ENCODE measurements at regions not wholly inside any gene's neighbourhood (a gene's known extent, or its start where the extent isn't known, plus 50 kb on each side); places are given as distances from the start of the nearest gene placed in this dataset.
A peak's percentile ranks its signal among the peaks of the same experiment; 100 is the strongest.

DNA sequence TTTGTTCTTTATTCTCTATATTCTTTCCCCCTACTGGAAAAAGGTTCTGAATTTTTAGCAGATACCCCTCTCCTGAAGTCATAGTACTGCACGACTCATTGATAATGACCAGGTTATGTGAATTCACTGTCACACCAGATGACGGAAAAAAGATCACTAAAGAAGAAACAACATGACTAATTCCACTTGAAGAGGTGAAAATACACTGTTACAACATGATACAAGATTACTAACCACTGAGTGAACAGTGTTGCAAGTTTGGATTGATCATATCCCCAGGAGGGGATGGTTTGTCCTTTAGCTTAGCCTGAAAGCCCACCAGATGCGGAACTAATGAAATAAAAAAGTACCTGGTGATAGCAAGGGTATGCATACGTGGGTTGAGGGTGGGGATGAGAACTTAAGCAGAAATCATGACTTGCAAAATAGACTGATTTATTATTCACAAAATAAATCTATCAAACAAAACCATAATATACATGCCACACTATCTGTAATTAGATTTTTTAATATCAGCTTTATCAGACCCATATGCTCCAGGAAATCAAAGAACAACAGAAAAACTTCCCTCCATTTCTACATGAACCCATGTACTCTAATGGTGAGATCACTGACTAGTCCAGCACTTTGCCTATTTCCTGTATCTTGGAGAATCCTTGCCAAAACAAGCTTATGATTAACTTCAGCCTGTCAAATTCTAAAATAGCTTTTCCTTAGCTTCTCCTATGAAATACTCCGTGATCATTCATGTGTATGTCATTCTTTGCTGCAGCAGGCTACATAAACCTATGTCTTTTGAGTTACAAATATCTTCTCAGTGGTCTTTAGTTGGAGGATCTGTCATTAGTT lies 257.4 kb upstream of the AGA start:
- DNase-seq: no peak

DNA sequence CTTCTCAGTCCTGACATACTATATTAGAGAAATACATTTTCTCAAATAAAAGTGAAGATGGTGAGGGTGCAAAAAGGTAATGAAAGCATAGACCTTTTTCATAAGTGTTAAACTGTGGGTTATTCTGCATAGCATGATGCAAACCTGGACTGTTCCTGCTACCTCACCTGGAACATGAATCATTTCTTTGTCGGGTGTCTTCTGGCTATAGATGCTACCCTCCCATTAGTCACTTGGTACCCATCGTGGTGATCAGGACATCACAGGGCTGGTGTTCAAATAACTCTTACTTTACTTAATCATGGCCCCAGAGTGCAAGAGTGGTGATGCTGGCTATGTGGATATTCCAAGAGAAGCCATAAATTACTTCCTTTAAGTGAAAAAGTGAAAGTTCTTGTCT lies 264.7 kb upstream of the AGA start:
- no peak for DNase-seq

DNA sequence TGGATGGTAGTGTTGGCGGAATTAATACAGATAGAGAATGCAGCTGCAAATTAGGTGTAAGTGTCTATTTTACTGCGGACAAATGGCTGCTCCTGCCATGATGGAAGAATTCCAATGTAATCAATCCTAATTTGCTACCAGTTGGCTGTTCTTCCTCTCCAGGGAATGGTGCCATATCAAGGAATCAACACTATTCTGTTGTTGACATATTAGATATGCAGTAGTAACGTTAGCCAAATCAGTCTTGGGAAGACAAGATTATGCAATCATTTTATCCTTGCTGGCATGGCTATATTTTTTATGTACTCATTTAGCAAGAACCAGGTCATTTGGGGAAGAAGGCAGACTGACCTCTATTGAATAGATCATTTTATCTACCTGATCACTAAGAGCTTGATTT lies 271.2 kb upstream of the AGA start:
- no peak for DNase-seq

DNA sequence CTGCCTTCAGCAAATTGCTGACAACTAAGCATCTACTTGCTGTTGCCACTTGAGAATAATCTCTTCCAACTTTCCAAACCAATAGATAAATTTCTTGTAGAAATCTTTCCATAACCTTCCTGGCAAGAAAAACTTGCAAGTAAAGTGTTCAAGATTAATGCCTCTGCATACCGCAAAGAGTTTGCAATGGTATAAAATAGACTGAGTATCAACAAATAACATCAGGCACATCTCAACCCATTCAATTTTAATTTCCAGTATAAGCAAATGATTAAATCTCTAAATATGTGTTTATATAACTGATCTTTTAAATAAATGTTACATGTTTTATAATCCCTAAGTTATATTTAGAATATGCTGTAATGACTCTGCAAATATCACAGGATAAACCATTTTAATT lies 275.2 kb upstream of the AGA start:
- DNase-seq: no peak

DNA sequence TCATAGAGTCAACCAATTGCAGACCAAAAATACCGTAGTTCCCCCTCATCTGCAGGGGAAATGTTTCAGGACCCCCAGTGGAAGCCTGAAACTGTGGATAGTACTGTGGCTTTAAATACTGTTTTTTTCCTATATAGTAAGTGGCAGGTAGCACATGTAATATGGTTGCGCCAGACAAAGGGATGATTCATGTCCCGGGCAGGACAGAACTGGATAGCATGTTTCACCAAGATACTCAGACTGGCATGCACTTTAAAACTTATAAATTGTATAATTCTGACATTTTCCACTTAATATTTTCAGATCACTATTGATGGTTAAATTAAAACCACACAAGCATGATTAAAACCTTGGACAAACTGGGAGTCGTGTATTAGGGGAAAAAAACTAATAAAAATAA lies 276.3 kb upstream of the AGA start:
- no peak for DNase-seq

DNA sequence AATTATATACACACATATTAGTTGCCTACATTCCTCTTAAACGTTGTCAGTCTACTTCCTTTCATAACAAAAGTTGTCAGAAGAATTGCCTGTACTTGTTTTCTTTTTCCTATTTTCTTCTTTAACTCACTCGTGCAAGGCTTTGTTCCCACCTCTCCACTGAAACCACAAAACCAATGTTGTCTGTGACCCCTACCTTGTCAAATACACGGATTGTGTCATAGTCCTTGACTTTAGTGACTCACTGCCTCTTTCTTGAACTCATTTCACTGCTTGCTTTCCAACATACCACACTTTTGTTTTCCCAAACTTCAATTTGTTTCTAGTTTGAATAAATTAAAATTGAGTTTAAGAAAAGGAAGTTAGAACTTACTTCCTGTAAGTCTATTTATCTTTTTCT lies 283.9 kb upstream of the AGA start:
- no peak for DNase-seq

DNA sequence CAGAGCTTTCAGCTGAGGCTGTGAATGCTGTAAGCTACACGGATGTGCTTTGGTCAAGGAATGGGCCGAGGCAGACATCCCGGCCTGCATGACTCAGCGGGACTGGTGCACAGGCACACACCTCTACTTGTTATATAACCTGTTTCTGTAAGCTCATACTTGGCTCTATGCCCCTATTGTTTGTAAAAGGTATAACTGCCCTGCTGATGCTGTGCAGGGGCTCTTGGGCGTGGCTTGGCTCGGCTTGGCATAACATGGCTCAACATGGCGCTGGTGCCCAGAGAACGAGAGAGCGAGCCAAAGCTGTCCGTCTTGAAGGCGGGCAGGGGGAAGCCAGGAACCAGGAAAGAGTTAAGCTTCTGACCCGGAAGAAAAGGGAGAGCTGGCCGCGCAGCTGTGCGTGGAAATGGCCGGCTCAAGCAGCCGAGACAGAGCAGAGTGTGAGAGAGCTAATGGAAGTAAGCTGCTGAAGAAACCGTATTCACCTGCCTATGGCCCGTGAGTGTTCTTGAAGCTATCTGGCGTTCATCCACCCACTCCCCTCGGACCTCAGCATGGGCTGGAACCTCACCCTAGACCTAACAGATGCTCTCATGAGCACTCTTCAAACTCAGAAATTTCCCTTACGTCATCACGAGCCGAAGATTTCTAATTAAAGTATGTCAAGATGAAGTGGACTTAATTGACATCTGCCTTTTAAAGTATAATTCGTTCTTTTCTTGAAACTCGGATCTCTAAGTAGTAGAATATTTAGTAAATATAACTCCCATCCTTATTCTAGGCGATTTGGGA lies 286.3 kb upstream of the AGA start:
- DNase-seq: no peak

DNA sequence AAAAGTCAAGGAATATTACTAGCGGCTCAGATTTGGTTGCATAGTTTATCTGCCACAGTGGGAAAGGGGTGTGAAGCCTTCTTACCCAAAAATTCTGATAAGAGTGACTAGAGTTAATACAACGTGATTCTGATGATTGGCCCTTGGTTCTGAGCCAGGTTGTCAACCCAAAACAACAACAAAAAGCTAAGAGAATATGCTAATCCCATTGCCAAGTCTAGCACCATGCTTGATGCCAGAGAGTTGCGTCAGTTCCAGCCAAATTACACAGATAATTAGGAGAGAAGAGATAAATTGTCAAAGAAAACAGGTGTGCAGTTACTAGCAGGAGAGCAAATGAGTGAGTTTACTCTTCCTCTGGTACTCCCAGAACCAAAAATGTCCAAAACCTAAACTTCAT lies 287.4 kb upstream of the AGA start:
- DNase-seq: no peak

DNA sequence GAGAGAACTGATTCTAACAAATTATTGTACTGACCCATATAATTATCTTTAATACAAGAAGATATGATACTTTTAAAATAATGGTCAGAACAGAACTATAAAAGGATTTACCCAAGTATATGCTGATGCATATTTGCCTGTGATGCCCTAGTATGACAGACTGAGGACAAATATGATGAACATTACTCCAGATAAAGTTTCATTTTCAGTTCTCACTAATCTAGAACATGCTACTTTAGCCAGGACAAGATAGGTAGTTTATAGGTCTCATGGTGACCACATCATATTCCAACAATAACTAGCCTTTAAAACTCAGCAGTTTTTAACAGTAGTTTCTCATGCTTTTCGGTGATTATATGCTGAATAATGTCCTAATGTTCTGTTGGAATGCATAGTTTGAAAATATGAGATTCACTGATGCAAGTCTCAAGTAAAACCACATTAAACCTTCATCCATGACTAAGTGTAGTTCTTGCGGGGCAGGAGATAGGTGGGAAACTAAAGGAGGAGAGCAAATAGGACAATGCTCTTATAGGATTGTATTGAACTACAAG lies 295.2 kb upstream of the AGA start:
- DNase-seq: no peak

DNA sequence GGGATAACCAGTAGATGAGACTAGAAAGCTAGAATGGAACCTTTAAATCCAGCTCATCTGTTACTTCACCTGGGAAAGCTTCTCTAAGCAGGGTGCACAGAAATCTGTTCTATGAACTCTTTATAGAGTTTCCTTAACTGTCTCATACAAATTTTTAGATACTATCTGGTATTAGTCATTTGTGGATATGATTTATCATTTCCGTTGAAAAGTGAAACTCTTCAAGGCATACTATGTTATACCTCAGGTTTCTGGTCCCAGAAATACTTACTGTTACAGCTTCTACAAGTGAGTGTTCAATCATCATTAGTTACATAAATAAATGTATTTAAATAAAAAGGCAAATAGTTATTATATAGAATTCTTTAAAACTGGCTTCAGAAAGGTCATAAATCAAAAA lies 298.3 kb upstream of the AGA start:
- no peak for DNase-seq

DNA sequence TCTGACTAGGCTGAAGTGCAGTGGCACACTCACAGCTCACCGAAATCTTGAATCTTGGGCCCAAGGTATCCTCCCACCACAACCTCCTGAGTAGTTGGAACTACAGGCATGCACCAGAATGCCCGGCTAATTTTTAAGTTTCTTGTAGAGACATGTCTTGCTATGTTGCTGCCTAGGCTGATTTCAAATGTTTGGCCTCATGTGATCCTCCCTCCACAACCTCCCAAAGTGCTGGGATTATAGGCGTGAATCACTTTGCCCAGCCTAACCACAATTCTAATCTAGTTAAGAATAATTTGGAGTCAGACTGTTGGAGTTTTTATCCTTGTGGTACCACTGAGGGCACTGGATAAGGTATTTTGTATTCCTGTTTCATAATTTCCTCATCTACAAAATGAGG lies 317.5 kb upstream of the AGA start:
- peak; percentile 37 for DNase-seq

DNA sequence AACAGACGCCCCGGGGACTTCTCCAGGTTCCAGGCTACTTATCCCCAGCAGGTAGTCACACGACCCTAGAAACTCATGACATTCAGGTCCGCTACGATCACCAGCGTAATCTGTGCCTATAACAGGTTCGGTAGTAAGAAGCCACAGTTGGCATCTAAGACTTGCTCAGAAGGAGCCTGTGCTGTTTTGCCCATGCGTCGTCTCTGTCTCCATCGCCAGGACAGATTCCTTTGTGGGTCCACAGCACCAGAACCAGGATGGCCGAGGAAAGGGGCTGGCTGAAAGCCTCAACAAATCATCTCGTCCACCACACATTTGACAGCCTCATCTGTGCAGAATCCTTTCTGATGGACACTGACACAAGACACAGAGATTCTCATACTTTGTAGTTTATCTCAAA lies 319.5 kb upstream of the AGA start:
- DNase-seq: no peak

DNA sequence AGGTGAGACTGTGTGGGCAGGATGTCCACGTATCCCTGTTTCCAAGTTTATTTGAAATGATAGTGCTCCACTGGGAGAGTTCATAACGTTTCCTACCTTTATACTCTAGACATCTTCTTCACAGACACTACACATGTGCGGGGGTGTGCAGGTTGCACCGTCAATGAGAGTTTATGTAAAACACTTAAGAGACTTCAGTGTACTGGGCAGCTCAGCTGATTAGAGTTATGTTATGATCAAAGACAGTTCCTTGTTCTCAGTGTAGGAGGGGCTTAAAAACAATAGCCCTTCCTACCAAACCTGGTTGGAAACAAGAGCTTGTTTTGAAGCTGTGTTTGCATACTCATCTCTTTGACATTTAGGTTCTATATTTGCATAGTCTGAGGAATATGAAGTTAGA lies 326.9 kb upstream of the AGA start:
- no peak for DNase-seq

DNA sequence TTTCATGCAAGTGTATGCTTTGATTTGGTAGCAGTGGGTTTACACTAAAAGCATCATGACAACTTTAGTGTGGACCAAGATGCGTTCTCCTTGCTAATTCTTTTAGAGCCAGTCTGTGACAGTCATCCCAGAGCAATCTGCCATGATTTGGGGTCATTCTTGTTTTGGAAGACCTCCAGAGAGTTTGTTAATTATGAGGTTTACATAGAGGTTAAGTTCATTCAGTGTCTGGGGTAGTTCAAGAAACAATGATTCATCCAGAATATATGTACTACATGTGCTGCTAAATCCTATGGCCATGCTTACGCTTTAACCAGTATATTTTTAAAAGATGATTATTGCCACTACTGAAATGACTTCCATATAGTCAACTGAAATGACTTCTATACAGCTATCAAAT lies 328.5 kb upstream of the AGA start:
- DNase-seq: no peak

DNA sequence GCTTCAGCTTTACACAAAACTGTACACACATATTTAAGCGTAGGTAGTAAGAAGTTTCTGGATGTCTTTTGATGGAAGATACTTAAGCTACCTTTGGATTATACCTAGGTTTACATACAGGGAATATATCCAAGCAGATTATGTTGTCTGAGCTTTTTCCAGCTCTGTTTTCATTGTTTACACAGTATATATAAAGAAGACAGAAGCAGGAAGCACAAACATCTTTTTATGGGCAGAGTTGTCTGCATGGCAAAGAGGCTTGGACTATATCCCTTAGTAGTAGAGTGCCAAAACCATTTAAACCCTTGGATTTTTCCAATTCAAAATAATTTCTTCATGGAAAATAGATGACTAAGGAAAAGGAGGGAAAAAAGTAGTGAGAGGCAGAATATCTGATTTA lies 329.4 kb upstream of the AGA start:
- no peak for DNase-seq

DNA sequence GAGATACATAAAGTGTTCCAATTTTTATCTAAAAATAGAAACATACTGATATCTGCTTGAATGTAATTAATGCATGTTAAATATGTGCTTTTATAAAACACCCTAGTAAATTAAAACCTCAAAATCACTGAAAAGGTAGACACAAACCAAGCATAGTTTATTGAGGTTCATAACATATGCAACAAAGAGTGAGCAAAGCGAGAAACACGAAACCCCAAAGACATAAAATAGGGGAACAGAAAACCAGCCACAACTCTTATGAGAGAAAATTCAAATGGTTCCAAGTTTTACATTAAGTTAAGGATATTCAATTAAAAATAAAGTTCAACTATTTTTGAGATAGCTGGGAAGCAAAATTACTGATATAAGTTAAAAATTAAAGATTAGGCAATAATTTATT lies 336.4 kb upstream of the AGA start:
- no peak for DNase-seq

DNA sequence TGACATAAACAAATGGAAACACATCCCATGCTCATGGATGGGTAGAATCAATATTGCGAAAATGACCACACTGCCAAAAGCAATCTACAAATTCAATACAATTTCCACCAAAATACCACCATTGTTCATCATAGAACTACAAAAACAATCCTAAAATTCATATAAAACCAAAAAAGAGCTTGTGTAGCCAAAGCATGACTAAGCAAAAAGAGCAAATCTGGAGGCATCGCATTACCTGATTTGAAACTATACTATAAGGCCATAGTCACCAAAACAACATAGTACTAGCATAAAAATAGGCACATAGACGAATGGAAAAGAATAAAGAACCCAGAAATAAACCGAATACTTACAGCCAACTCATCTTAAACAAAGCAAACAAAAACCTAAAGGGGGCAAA lies 342.8 kb upstream of the AGA start:
- DNase-seq: no peak

DNA sequence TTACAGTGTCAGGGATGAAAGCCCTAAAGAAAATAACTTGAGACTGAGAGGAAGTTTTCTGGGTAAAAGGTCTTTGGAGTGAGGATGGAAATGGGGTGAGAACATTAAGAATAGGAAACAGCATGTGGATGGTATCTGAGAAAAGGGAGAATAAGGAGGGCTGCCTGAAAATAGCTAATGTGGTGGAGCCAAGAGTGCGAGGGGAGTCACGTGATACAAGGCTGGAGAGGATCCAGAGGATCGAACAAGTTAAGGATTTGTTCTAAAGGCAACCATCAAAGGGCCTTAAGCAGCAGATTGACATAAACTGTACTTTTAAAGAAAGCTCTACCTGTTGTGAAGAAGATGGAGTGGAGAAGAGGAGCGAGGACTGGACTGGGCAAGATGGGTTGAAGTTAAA lies 347.4 kb upstream of the AGA start:
- DNase-seq: no peak

DNA sequence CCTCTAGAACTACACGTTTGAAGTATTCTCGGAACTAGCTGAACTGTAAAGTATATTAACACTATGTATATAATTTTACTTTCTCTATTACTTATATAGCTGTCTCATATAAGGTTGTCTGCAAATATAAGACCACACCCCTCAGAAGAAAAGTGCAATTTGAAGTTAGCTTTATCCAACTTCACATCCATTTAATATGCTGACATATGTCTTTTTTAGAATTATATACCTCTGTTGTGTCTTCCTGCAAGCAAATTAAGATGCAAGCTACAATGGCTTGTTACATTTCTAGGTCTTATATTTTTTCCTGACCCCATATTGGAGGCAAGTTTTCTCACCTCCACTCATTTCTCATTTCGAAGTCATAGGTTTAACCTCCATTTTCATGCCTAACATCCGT lies 349.0 kb upstream of the AGA start:
- DNase-seq: no peak

DNA sequence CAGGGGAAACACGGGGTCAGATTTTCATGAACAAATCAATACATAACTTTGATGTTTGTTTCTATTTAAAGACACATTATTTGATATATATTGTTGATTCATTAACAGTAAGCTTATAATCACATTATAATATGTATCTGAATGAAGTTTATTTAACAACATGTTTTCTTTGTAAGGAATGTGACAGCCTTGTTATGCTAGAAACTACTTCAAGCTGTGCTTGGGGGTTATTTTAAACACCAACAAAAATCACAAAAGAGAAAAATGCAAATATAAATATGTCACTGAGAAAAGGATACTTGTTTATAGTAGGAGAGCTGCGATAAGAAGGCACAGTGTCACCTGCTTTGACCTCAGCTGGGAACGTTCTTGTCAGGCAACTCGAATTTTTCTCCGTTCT lies 354.6 kb upstream of the AGA start:
- no peak for DNase-seq

DNA sequence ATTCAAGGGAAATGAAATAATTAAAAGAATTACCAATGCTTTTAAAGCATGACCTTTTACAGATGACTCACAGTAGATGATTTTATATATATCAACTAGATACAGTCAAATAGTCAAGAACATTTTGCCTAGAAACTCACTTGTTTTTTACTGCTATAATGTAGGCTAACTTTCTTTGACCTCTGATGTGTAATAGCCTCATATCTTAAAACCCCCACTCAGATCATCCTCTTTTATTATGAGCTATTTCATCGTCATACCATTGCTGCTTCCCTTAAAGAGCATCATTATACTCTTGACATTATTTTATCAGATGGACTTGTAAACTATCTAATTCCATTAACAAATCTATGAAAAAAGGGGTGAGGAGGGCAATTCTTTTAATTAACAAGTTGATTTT lies 355.9 kb upstream of the AGA start:
- DNase-seq: no peak

DNA sequence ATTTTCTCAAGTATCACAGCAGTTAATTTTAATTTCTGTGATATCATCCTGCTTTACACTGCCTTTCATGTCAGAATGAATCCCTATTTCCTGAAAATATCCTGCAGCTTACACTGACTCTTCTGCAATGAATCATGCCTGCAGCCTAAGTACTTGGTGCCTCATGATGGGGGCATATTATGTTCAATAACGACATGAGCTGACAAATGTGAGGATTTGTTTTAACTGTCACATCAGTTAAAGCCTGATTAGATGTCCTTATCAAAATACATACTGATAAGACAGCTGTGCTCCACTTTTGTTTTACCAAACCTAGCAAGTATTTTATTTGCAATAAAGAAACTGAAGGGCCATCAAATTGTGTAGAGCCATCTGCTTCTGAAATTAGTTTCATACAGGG lies 359.9 kb upstream of the AGA start:
- peak; percentile 64 for DNase-seq

DNA sequence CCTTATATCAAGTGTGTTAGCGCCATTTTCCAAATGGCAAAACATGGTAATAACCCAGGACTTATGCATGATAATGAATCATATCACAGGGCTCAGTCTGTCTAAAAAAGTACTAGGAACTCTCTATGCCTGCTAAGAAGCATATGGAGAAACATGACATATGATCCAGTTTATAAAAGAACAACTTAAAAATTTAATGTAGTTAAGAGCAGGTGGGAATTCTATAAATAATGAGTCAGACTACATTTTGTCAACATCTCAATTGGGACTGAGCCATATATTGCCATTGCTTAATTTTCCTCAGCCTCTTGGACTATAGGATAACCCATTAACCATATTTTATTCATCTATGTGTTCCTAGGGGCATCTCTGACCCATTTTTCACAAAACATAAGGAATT lies 360.4 kb upstream of the AGA start:
- no peak for DNase-seq

DNA sequence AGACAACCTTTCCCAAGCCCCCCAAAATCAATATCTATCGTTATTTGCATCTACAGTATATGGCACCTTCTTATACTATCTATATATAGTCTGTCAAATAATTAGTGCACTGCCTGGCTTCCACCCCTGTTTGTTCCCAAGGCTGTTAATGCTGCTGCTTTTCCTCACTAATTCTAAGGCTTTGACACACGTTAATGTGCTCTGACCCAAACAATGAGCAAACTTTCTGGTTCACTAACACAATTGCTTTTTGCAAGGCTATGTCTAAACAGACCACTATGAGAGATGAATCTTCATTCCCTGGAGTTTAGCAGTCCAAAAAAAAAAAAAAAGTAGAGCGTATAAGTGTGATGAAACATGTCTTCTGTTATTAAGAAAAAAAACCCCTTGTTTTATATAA lies 360.9 kb upstream of the AGA start:
- DNase-seq: peak; percentile 4
